Activated CD8-positive, alpha-beta T cell treated with anti-CD3 and anti-CD28 coated beads for 36 hours (primary cell): ENCODE measurements at regions not wholly inside any gene's neighbourhood (a gene's known extent, or its start where the extent isn't known, plus 50 kb on each side); places are given as distances from the start of the nearest gene placed in this dataset.

Experiments
- ATAC-seq: fragments of 200-7000 bp; cut with Tn5 transposase; one replicate; pipeline ENCODE4 v1.10.0; 2021; ENCODE audit warnings: mild to moderate bottlenecking, moderate library complexity
- CTCF ChIA-PET: fragments of 350-600 bp; sonication (Branson Sonifier 250); formaldehyde crosslinking; loops from one replicate; lab custom pipeline; 2021; ENCODE audit warnings: antibody characterized with exemption; lab: Charles Lee
- POLR2A ChIA-PET: fragments of 350-600 bp; sonication (Branson Sonifier 250); formaldehyde crosslinking; loops from one replicate; lab custom pipeline; 2021; ENCODE audit warnings: antibody characterized with exemption; lab: Charles Lee
- DNase-seq: peaks from one replicate; pipeline ENCODE4 v3.0.0-alpha.2; 2020
- H3K27ac Mint-ChIP-seq: one replicate; pipeline ENCODE4 v1.8.0; 2021; ENCODE audit warnings: mild to moderate bottlenecking, mixed read lengths
- H3K27me3 Mint-ChIP-seq: one replicate; pipeline ENCODE4 v1.8.0; 2021; ENCODE audit warnings: mixed read lengths
- H3K36me3 Mint-ChIP-seq: one replicate; pipeline ENCODE4 v1.8.0; 2021; ENCODE audit warnings: low read depth, mixed read lengths
- H3K4me1 Mint-ChIP-seq: one replicate; pipeline ENCODE4 v1.8.0; 2021; ENCODE audit warnings: low read depth, mixed read lengths
- H3K4me3 Mint-ChIP-seq: one replicate; pipeline ENCODE4 v1.8.0; 2021; ENCODE audit warnings: mild to moderate bottlenecking, moderate library complexity, mixed read lengths
- H3K9me3 Mint-ChIP-seq: one replicate; pipeline ENCODE4 v1.8.0; 2021; ENCODE audit warnings: mixed read lengths
- intact Hi-C: fragments of 100-400 bp; cut with micrococcal nuclease; formaldehyde crosslinking; loops from one replicate; pipeline ENCODE4 v1.10.0; 2022
- TF ChIP-seq, protein P1 (sequence below): fragments of 200-600 bp; IDR thresholded peaks from one replicate; pipeline ENCODE4 v1.8.0; 2022; ENCODE audit warnings: antibody characterized with exemption, mild to moderate bottlenecking

DNA sequence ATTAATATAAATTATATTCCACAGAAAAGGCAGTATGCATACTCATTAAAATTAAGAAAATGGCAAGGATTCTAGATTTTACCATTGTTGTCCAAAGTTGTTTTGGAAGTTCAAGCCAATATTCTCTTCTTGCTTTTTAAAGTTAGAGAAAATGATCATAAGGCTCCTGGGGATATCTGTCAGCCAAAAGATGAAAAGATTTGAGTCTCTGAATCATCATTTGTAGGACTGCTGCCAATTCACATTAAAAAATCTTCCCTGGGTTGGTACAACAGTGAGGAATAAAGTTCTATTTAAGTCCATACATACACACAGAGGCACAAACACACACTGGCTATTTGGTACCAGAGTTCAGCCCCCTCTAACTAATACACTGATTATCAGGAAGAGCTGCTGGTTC, 620.1 kb downstream of the COL12A1 start:
- no peaks in the 10 kb centered on the region for H3K9me3 Mint-ChIP-seq
- POLR2A ChIA-PET, result no interaction called here
- H3K4me1 Mint-ChIP-seq, result no peaks in the 10 kb centered on the region
- DNase-seq (no peak), ATAC-seq (no peak)
- TF ChIP-seq, protein P1, sequence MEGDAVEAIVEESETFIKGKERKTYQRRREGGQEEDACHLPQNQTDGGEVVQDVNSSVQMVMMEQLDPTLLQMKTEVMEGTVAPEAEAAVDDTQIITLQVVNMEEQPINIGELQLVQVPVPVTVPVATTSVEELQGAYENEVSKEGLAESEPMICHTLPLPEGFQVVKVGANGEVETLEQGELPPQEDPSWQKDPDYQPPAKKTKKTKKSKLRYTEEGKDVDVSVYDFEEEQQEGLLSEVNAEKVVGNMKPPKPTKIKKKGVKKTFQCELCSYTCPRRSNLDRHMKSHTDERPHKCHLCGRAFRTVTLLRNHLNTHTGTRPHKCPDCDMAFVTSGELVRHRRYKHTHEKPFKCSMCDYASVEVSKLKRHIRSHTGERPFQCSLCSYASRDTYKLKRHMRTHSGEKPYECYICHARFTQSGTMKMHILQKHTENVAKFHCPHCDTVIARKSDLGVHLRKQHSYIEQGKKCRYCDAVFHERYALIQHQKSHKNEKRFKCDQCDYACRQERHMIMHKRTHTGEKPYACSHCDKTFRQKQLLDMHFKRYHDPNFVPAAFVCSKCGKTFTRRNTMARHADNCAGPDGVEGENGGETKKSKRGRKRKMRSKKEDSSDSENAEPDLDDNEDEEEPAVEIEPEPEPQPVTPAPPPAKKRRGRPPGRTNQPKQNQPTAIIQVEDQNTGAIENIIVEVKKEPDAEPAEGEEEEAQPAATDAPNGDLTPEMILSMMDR, result no peak
- H3K36me3 Mint-ChIP-seq, result no peaks in the 10 kb centered on the region
- H3K4me3 Mint-ChIP-seq, result no peak overlapping the region
- intact Hi-C loops, result no loop called here
- H3K27me3 Mint-ChIP-seq, result peaks cover 3% of the 10 kb centered on the region
- H3K27ac Mint-ChIP-seq, result no peak overlapping the region
- CTCF ChIA-PET, result no interaction called here

DNA sequence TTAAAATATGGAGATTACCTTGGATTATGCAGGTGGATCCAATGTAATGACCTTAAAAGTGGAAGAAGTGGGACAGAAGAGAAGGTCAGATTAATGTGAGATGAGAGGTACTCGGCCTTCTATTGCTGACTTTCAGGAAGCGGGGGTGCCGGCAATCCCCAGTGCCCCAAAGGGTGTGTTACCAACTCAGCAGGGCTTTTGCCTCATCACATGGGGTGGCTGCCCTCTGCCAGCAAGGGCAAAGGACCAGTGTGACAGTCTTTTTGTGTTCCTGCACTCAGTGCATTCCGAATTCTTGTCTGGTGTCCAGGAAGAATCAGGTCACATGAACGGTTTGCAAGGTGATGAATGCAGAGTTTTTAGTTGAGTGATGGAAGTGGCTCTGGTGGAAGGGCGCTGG, 624.2 kb downstream of the COL12A1 start:
- Mint-ChIP-seq H3K9me3 (no peaks in the 10 kb centered on the region), H3K27ac (no peak overlapping the region), H3K27me3 (peaks cover 3% of the 10 kb centered on the region), H3K36me3 (no peaks in the 10 kb centered on the region), H3K4me3 (no peak overlapping the region), H3K4me1 (no peaks in the 10 kb centered on the region)
- DNase-seq (no peak), ATAC-seq (no peak)
- TF ChIP-seq, protein P1, result no peak
- POLR2A ChIA-PET, result no interaction called here
- intact Hi-C loops, result no loop called here
- CTCF ChIA-PET, result no interaction called here

DNA sequence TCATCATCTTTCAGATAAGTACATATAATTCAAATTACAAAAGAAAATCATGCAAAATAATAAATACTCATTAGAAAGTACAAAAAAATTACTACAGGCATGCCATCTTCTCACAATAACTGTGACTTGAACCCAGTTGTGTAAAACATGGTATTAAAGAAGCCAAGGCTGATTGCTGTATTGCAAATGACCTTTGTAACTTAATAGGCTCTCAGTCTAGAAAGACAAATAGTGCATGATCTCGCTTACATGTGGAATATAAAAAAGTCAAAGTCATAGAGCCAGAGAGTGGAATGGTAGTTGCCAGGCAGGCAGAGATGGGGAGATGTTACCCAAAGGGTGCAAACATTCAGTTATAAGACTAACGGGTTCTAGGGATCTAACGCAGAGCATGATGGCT, 626.1 kb downstream of the COL12A1 start:
- DNase-seq (no peak), ATAC-seq (no peak)
- ChIA-PET CTCF (interaction anchor here (0.6 kb wide), 1 partner anchor 329 kb away, joined by 3 read pairs; no protein-coding TSS in a partner anchor), POLR2A (no interaction called here)
- Mint-ChIP-seq H3K4me1 (no peaks in the 10 kb centered on the region), H3K4me3 (no peak overlapping the region), H3K9me3 (no peaks in the 10 kb centered on the region), H3K27me3 (peaks cover 3% of the 10 kb centered on the region), H3K27ac (no peak overlapping the region), H3K36me3 (no peaks in the 10 kb centered on the region)
- intact Hi-C loops, result no loop called here
- TF ChIP-seq, protein P1, result no peak

DNA sequence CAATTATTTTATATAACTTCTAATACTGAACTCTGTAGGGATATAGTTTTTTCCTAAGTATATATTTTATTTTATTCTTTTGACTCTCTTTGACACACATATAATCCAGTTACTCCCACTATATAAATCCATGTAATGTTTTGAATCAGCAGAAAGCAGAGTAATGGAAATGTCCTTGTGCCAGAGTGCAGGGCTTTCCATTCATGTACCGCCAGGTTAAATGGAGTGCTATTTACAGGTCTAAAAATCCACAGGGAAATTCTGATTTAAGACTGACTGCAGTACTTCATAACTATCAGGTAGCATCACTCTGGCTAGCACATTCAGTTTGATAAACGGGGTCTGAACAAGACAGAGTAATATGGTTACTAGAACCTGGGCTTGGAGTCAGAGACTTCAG, 626.8 kb downstream of the COL12A1 start:
- ChIA-PET POLR2A (no interaction called here), CTCF (no interaction called here)
- no peak overlapping the region for H3K27ac Mint-ChIP-seq
- DNase-seq, result no peak
- no peak for ATAC-seq
- TF ChIP-seq, protein P1, result no peak
- no peak overlapping the region for H3K4me3 Mint-ChIP-seq
- peaks cover 3% of the 10 kb centered on the region for H3K27me3 Mint-ChIP-seq
- no peaks in the 10 kb centered on the region for H3K36me3 Mint-ChIP-seq
- no peaks in the 10 kb centered on the region for H3K4me1 Mint-ChIP-seq
- intact Hi-C loops, result no loop called here
- H3K9me3 Mint-ChIP-seq, result no peaks in the 10 kb centered on the region

DNA sequence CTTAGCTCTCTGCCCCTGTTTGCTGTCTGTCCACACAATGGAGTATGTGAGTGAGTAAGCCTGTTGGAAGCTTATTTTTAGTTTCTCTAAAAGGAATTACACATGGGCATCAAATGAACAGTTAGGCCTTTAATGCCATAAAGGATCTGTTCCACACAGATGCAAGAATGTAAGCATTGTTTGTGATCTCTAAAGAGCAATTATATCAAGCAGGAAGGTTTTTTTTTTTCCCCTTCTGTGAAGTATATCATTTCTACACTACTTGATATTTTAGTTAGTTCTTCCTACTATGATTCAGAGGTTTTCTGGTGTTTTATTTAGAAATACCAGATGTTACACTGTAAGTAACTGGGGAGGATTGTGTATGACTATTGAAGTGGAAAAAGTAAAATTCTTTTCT, 627.5 kb downstream of the COL12A1 start:
- TF ChIP-seq, protein P1, result no peak
- Mint-ChIP-seq H3K4me3 (no peak overlapping the region), H3K27ac (no peak overlapping the region), H3K27me3 (peaks cover 3% of the 10 kb centered on the region), H3K9me3 (no peaks in the 10 kb centered on the region), H3K4me1 (no peaks in the 10 kb centered on the region), H3K36me3 (no peaks in the 10 kb centered on the region)
- ChIA-PET CTCF (no interaction called here), POLR2A (no interaction called here)
- ATAC-seq, result no peak
- intact Hi-C loops, result no loop called here
- DNase-seq, result no peak
